CD4-positive, alpha-beta T cell (primary cell): ENCODE measurements at regions not wholly inside any gene's neighbourhood (a gene's known extent, or its start where the extent isn't known, plus 50 kb on each side); places are given as distances from the start of the nearest gene placed in this dataset.

Experiments used
- ATAC-seq: fragments of 200-7000 bp; cut with Tn5 transposase; one replicate; pipeline ENCODE4 v1.10.0; 2022; ENCODE audit warnings: mild to moderate bottlenecking; ENCODE audit not compliant: poor library complexity
- CTCF ChIA-PET: fragments of 350-600 bp; sonication (Branson Sonifier 250); formaldehyde crosslinking; loops from one replicate; lab custom pipeline; 2021; ENCODE audit warnings: antibody characterized with exemption, inconsistent platforms; lab: Charles Lee
- POLR2A ChIA-PET: fragments of 350-600 bp; sonication (Branson Sonifier 250); formaldehyde crosslinking; loops from one replicate; lab custom pipeline; 2021; ENCODE audit warnings: antibody characterized with exemption, inconsistent platforms; lab: Charles Lee
- DNase-seq, 14 experiments: peaks; one replicate each; pipeline ENCODE4 v3.0.0-alpha.2; 2013 to 2020; ENCODE audit warnings: mixed read lengths in 2 of 14
- H3K27ac ChIP-seq, 2 donors: one replicate each; pipeline versions ENCODE4 v1.5.1 to v1.7.0; 2013; ENCODE audit warnings: low read length in 2 of 2, low read depth in 1 of 2, mild to moderate bottlenecking in 1 of 2
- H3K27me3 ChIP-seq, 2 experiments: 1 replicate in 1 of 2; 2 replicates in 1 of 2; pipeline versions ENCODE4 v1.6.1 to v1.7.0; 2013; ENCODE audit warnings: low read length in 2 of 2, control low read depth in 1 of 2, mild to moderate bottlenecking in 1 of 2, moderate library complexity in 1 of 2; ENCODE audit not compliant: insufficient read depth in 2 of 2, control insufficient read depth in 1 of 2
- H3K36me3 ChIP-seq: one replicate; pipeline ENCODE4 v1.6.1; 2013; ENCODE audit warnings: low read length, control low read depth; ENCODE audit not compliant: insufficient read depth
- H3K4me1 ChIP-seq: one replicate; pipeline ENCODE4 v1.6.1; 2013; ENCODE audit warnings: low read length, control low read depth; ENCODE audit not compliant: insufficient read depth
- H3K4me3 ChIP-seq: one replicate; pipeline ENCODE4 v1.5.1; 2013; ENCODE audit warnings: mild to moderate bottlenecking, low read length, moderate library complexity
- H3K9me3 ChIP-seq, 2 experiments: 1 replicate in 1 of 2; 2 replicates in 1 of 2; pipeline versions ENCODE4 v1.6.1 to v1.7.0; 2013; ENCODE audit warnings: low read length in 2 of 2, mild to moderate bottlenecking in 2 of 2, control low read depth in 1 of 2, moderate library complexity in 1 of 2; ENCODE audit not compliant: control insufficient read depth in 1 of 2, insufficient read depth in 1 of 2
- H3K27ac Mint-ChIP-seq: one replicate; pipeline ENCODE4 v1.8.0; 2020; ENCODE audit warnings: mixed read lengths
- H3K27me3 Mint-ChIP-seq: one replicate; pipeline ENCODE4 v1.8.0; 2021; ENCODE audit warnings: mixed read lengths
- H3K36me3 Mint-ChIP-seq: one replicate; pipeline ENCODE4 v1.8.0; 2021; ENCODE audit warnings: low read depth, mixed read lengths
- H3K4me1 Mint-ChIP-seq: one replicate; pipeline ENCODE4 v1.8.0; 2021; ENCODE audit warnings: low read depth, mixed read lengths
- H3K4me3 Mint-ChIP-seq: one replicate; pipeline ENCODE4 v1.8.0; 2020; ENCODE audit warnings: mild to moderate bottlenecking, mixed read lengths
- H3K9me3 Mint-ChIP-seq: one replicate; pipeline ENCODE4 v1.8.0; 2020; ENCODE audit warnings: mixed read lengths
- intact Hi-C, 2 experiments: fragments of 100-400 bp; cut with DNase I in 1 of 2; cut with micrococcal nuclease in 1 of 2; formaldehyde crosslinking; loops; one replicate each; pipeline versions ENCODE4 v1.15.1 to v1.9.0; 2023 to 2025; cut with DNase I, micrococcal nuclease
- TF ChIP-seq, protein P1 (sequence below): fragments of 200-600 bp; IDR thresholded peaks from one replicate; pipeline ENCODE4 v1.8.0; 2022; ENCODE audit warnings: antibody characterized with exemption, mild to moderate bottlenecking

DNA sequence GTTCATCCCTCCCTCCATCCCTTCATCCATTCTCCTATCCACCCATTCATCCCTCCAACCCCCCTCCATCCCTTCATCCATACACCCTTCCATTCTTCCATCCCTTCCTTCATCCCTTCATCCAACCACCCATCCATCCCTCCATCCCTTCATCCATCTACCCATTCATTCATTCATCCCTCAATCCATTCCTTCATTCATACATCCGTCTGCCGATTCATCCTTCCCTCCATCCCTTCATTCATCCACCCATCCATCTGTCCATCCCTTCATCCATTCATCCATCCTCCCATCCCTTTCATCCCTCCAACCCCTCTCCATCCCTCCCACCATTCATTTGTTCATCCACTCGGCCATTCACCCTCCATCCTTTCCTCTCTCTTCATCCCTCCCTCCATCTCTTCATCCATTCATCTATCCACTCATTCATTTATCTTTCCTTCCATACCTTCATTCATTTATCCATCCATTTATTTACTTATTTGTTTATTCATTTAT is 95.7 kb downstream of the FOXL1 start:
- no peaks in the 10 kb centered on the region for H3K4me1 Mint-ChIP-seq
- DNase-seq, result no peak
- H3K27ac Mint-ChIP-seq, result no peak overlapping the region
- CTCF ChIA-PET, result no interaction called here
- H3K27ac ChIP-seq, result no peak overlapping the region
- peaks cover 0 to 7% of the 10 kb centered on the region in 2 experiments for H3K9me3 ChIP-seq
- no peak overlapping the region for H3K4me3 ChIP-seq
- no peaks in the 10 kb centered on the region for H3K36me3 ChIP-seq
- no peak for ATAC-seq
- no peaks in the 10 kb centered on the region for H3K36me3 Mint-ChIP-seq
- no peaks in the 10 kb centered on the region for H3K9me3 Mint-ChIP-seq
- no peaks in the 10 kb centered on the region for H3K4me1 ChIP-seq
- POLR2A ChIA-PET, result no interaction called here
- H3K4me3 Mint-ChIP-seq, result no peak overlapping the region
- intact Hi-C loops, result no loop called here
- no peaks in the 10 kb centered on the region for H3K27me3 Mint-ChIP-seq
- TF ChIP-seq, protein P1, sequence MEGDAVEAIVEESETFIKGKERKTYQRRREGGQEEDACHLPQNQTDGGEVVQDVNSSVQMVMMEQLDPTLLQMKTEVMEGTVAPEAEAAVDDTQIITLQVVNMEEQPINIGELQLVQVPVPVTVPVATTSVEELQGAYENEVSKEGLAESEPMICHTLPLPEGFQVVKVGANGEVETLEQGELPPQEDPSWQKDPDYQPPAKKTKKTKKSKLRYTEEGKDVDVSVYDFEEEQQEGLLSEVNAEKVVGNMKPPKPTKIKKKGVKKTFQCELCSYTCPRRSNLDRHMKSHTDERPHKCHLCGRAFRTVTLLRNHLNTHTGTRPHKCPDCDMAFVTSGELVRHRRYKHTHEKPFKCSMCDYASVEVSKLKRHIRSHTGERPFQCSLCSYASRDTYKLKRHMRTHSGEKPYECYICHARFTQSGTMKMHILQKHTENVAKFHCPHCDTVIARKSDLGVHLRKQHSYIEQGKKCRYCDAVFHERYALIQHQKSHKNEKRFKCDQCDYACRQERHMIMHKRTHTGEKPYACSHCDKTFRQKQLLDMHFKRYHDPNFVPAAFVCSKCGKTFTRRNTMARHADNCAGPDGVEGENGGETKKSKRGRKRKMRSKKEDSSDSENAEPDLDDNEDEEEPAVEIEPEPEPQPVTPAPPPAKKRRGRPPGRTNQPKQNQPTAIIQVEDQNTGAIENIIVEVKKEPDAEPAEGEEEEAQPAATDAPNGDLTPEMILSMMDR, result no peak
- H3K27me3 ChIP-seq, result peaks cover 0 to 4% of the 10 kb centered on the region in 2 experiments

DNA sequence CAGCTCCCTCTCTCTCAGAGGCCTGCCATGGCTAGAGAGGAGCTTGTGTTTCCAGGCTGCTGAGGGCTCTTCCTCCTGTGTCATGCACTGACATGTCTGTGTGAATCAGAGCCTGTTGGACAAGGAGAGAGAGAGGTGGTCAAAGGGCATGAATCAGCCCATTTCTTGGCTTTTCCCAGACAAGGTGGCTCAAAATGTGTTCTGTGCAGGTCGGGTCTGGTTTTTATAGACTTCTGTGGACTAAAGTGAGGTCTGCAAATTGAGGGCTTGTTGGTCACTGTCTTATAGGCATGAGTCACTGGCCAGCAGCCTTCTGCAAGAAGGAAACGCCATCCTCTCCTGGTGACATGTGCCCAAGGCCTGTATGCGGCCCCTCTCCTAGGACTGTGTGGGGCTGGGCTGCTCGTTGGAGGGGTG is 97.9 kb downstream of the FOXL1 start:
- no peaks in the 10 kb centered on the region for H3K36me3 Mint-ChIP-seq
- H3K27me3 ChIP-seq, result peaks cover 0 to 6% of the 10 kb centered on the region in 2 experiments
- intact Hi-C loops, result no loop called here
- H3K4me1 Mint-ChIP-seq, result no peaks in the 10 kb centered on the region
- TF ChIP-seq, protein P1, result no peak
- no peak overlapping the region for H3K4me3 Mint-ChIP-seq
- H3K4me3 ChIP-seq, result no peak overlapping the region
- H3K27ac Mint-ChIP-seq, result no peak overlapping the region
- no peaks in the 10 kb centered on the region for H3K4me1 ChIP-seq
- H3K27ac ChIP-seq, result no peak overlapping the region
- CTCF ChIA-PET, result no interaction called here
- ATAC-seq (no peak), DNase-seq (no peak)
- H3K36me3 ChIP-seq, result no peaks in the 10 kb centered on the region
- H3K9me3 Mint-ChIP-seq, result peaks cover 3% of the 10 kb centered on the region
- peaks cover 12% of the 10 kb centered on the region for H3K27me3 Mint-ChIP-seq
- POLR2A ChIA-PET, result no interaction called here
- peaks cover 0 to 13% of the 10 kb centered on the region in 2 experiments for H3K9me3 ChIP-seq

DNA sequence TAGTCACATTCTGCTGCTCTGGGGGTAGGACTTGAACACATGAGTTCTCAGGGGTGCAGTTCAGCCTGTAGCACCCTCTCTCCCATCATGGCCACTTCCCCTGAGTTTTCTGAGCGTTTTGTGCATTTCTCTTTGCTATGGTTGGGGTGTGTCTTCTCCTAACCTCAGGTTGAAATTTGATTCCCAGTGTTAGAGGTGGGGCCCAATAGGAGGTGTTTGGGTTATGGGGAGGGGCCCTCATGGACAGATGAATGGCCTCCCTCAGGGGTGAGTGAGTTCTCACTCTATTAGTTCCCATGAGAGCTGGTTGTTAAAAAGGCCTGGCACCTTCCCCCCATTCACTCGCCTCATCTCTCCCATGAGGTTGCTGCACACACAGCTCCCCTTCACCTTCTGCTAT is 101.1 kb downstream of the FOXL1 start:
- no peaks in the 10 kb centered on the region for H3K36me3 ChIP-seq
- no peak overlapping the region for H3K27ac Mint-ChIP-seq
- H3K4me3 Mint-ChIP-seq, result no peak overlapping the region
- intact Hi-C loops, result no loop called here
- no peaks in the 10 kb centered on the region for H3K36me3 Mint-ChIP-seq
- H3K4me3 ChIP-seq, result no peak overlapping the region
- peaks cover 31% of the 10 kb centered on the region for H3K27me3 Mint-ChIP-seq
- DNase-seq, result no peak
- peaks cover 0 to 7% of the 10 kb centered on the region in 2 experiments for H3K27me3 ChIP-seq
- ATAC-seq, result no peak
- POLR2A ChIA-PET, result no interaction called here
- peaks cover 3% of the 10 kb centered on the region for H3K9me3 Mint-ChIP-seq
- no peaks in the 10 kb centered on the region for H3K4me1 ChIP-seq
- TF ChIP-seq, protein P1, result no peak
- H3K4me1 Mint-ChIP-seq, result no peaks in the 10 kb centered on the region
- no peak overlapping the region for H3K27ac ChIP-seq
- H3K9me3 ChIP-seq, result peaks cover 0 to 21% of the 10 kb centered on the region in 2 experiments
- CTCF ChIA-PET, result no interaction called here
